Esophagus squamous epithelium (tissue), 4 donors: ENCODE measurements at regions not wholly inside any gene's neighbourhood (a gene's known extent, or its start where the extent isn't known, plus 50 kb on each side); places are given as distances from the start of the nearest gene placed in this dataset.

Experiments used
- POLR2A ChIP-seq, 4 donors: fragments of 450-650 bp; IDR thresholded peaks; one replicate each; pipeline ENCODE4 v1.6.1; 2017; ENCODE audit warnings: antibody characterized with exemption in 4 of 4, mild to moderate bottlenecking in 4 of 4, moderate library complexity in 3 of 4
- TF ChIP-seq, protein P1 (sequence below), 6 experiments: fragments of 450-650 bp in 4 of 6; fragments of 200-600 bp in 2 of 6; sonication (generic) in 2 of 6; IDR thresholded peaks; one replicate each; pipeline ENCODE4 v1.5.1; 2016 to 2019; ENCODE audit warnings: antibody characterized with exemption in 6 of 6, mild to moderate bottlenecking in 4 of 6, moderate library complexity in 4 of 6

DNA sequence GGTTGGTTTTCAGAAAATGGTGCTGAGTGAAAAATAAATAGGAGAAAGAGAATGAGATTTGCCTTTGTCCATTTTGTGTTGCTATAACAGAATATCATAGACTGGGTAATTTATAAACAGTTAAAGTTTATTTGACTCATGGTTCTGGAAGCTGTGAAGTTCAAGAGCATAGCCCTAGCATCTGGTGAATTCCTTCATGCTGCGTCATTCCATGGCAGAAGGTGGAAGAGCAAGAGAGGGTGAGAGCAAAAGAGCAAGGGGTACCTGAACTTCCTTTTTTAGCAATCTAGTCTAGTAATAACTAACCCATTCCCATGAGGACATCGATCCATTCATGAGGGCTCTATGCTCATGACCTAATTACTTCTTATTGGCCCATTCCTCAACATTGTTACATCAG, 209.1 kb upstream of the ZP4 start:
- TF ChIP-seq, protein P1, sequence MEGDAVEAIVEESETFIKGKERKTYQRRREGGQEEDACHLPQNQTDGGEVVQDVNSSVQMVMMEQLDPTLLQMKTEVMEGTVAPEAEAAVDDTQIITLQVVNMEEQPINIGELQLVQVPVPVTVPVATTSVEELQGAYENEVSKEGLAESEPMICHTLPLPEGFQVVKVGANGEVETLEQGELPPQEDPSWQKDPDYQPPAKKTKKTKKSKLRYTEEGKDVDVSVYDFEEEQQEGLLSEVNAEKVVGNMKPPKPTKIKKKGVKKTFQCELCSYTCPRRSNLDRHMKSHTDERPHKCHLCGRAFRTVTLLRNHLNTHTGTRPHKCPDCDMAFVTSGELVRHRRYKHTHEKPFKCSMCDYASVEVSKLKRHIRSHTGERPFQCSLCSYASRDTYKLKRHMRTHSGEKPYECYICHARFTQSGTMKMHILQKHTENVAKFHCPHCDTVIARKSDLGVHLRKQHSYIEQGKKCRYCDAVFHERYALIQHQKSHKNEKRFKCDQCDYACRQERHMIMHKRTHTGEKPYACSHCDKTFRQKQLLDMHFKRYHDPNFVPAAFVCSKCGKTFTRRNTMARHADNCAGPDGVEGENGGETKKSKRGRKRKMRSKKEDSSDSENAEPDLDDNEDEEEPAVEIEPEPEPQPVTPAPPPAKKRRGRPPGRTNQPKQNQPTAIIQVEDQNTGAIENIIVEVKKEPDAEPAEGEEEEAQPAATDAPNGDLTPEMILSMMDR (IDR thresholded peaks at IDR 0.05) = no peak
- TF ChIP-seq POLR2A (IDR thresholded peaks at IDR 0.05) = no peak
